GM23338 (cell line): ENCODE measurements at regions not wholly inside any gene's neighbourhood (a gene's known extent, or its start where the extent isn't known, plus 50 kb on each side); places are given as distances from the start of the nearest gene placed in this dataset.

ENCODE experiments used
- ATAC-seq: fragments of 200-7000 bp; cut with Tn5 transposase; 3 replicates; pipeline ENCODE4 v1.9.1; 2020
- DNase-seq: peaks from one replicate; pipeline ENCODE4 v3.0.0-alpha.2; 2015; ENCODE audit warnings: low spot score
- H2AFZ ChIP-seq: fragments of 200-600 bp; sonication (generic); 2 replicates; pipeline ENCODE4 v1.8.0; 2016; ENCODE audit warnings: antibody characterized with exemption, mild to moderate bottlenecking, moderate library complexity
- H3F3A ChIP-seq: fragments of 200-600 bp; sonication (generic); replicated peaks from 2 replicates; pipeline ENCODE4 v1.8.0; 2017; ENCODE audit warnings: antibody characterized with exemption, mixed run types, low read depth
- H3K27ac ChIP-seq: fragments of 200-600 bp; sonication (generic); 2 replicates; pipeline ENCODE4 v1.6.1; 2016; ENCODE audit warnings: low read depth
- H3K27me3 ChIP-seq: fragments of 200-600 bp; sonication (generic); 2 replicates; pipeline ENCODE4 v1.8.0; 2016; ENCODE audit warnings: mild to moderate bottlenecking, mixed run types, moderate library complexity; ENCODE audit not compliant: insufficient read depth
- H3K36me3 ChIP-seq: fragments of 200-600 bp; sonication (generic); 2 replicates; pipeline ENCODE4 v1.8.0; 2016; ENCODE audit warnings: mild to moderate bottlenecking; ENCODE audit not compliant: insufficient read depth
- H3K4me1 ChIP-seq: fragments of 200-600 bp; sonication (generic); 2 replicates; pipeline ENCODE4 v1.8.0; 2016; ENCODE audit warnings: mild to moderate bottlenecking, moderate library complexity; ENCODE audit not compliant: insufficient read depth
- H3K4me2 ChIP-seq: fragments of 200-600 bp; sonication (generic); 2 replicates; pipeline ENCODE4 v1.7.1; 2017; ENCODE audit warnings: mixed run types
- H3K4me3 ChIP-seq: fragments of 200-600 bp; sonication (generic); 2 replicates; pipeline ENCODE4 v1.6.1; 2016; ENCODE audit warnings: mixed run types
- H3K79me2 ChIP-seq: fragments of 200-600 bp; sonication (generic); replicated peaks from 2 replicates; pipeline ENCODE4 v1.8.0; 2017; ENCODE audit warnings: mild to moderate bottlenecking; ENCODE audit not compliant: insufficient read depth
- H3K9me2 ChIP-seq: fragments of 200-600 bp; sonication (generic); 2 replicates; pipeline ENCODE4 v1.8.0; 2017; ENCODE audit not compliant: insufficient read depth
- H4K20me1 ChIP-seq: fragments of 200-600 bp; sonication (generic); replicated peaks from 2 replicates; pipeline ENCODE4 v1.8.0; 2017; ENCODE audit warnings: mild to moderate bottlenecking; ENCODE audit not compliant: insufficient read depth
- H3K27ac Mint-ChIP-seq: 2 replicates; pipeline ENCODE4 v1.8.0; 2020; ENCODE audit warnings: inconsistent platforms, mild to moderate bottlenecking, moderate library complexity, mixed read lengths
- H3K27me3 Mint-ChIP-seq: 3 replicates; pipeline ENCODE4 v1.8.0; 2022; ENCODE audit warnings: low read depth, mild to moderate bottlenecking, moderate library complexity, mixed read lengths, inconsistent platforms; ENCODE audit not compliant: insufficient read depth, poor library complexity
- H3K36me3 Mint-ChIP-seq: 3 replicates; pipeline ENCODE4 v1.8.0; 2021; ENCODE audit warnings: low read depth, mild to moderate bottlenecking, inconsistent platforms, moderate library complexity, mixed read lengths
- H3K4me1 Mint-ChIP-seq: 3 replicates; pipeline ENCODE4 v1.8.0; 2020; ENCODE audit warnings: mild to moderate bottlenecking, inconsistent platforms, mixed read lengths
- H3K4me3 Mint-ChIP-seq: 3 replicates; pipeline ENCODE4 v1.8.0; 2021; ENCODE audit warnings: moderate library complexity, mild to moderate bottlenecking, inconsistent platforms, mixed read lengths
- H3K9me3 Mint-ChIP-seq: 3 replicates; pipeline ENCODE4 v1.8.0; 2020; ENCODE audit warnings: moderate library complexity, mild to moderate bottlenecking, inconsistent platforms, mixed read lengths
- CREB1 ChIP-seq: fragments of 250-450 bp; sonication (Bioruptor Pico); IDR thresholded peaks from 2 replicates; pipeline ENCODE4 v1.5.0; 2020; ENCODE audit warnings: low read depth, mild to moderate bottlenecking, moderate library complexity
- ETS1 ChIP-seq: IDR thresholded peaks from 2 replicates; pipeline ENCODE4 v1.6.1; 2016; ENCODE audit warnings: antibody characterized with exemption
- EZH2 ChIP-seq: fragments of 200-600 bp; sonication (generic); IDR thresholded peaks from one replicate; pipeline ENCODE4 v1.8.0; 2017; ENCODE audit warnings: antibody characterized with exemption, mild to moderate bottlenecking, low read depth; ENCODE audit not compliant: unreplicated experiment
- EZH2phosphoT487 ChIP-seq: fragments of 200-600 bp; sonication (generic); IDR thresholded peaks from one replicate; pipeline ENCODE4 v1.8.1; 2018; ENCODE audit warnings: antibody characterized with exemption; ENCODE audit not compliant: unreplicated experiment
- JUNB ChIP-seq: IDR thresholded peaks from one replicate; pipeline ENCODE4 v1.6.1; 2016; ENCODE audit warnings: antibody characterized with exemption; ENCODE audit not compliant: unreplicated experiment
- NANOG ChIP-seq: IDR thresholded peaks from 2 replicates; pipeline ENCODE4 v1.6.1; 2016; ENCODE audit warnings: antibody characterized with exemption, borderline replicate concordance
- POLR2AphosphoS5 ChIP-seq: IDR thresholded peaks from 2 replicates; pipeline ENCODE4 v1.6.1; 2016; ENCODE audit warnings: antibody characterized with exemption, low read depth
- REST ChIP-seq: IDR thresholded peaks from one replicate; pipeline ENCODE4 v1.6.1; 2018; ENCODE audit warnings: antibody characterized with exemption; ENCODE audit not compliant: unreplicated experiment
- STAT1 ChIP-seq: IDR thresholded peaks from one replicate; pipeline ENCODE4 v1.6.1; 2016; ENCODE audit warnings: antibody characterized with exemption; ENCODE audit not compliant: unreplicated experiment
- ZNF114 ChIP-seq: fragments of 250-450 bp; sonication (Bioruptor Pico); IDR thresholded peaks from 2 replicates; pipeline ENCODE4 v1.5.0; 2020; ENCODE audit warnings: mild to moderate bottlenecking, moderate library complexity
- ZNF331 ChIP-seq: fragments of 250-450 bp; sonication (Bioruptor Pico); IDR thresholded peaks from 2 replicates; pipeline ENCODE4 v1.5.0; 2020; ENCODE audit warnings: low read depth, mild to moderate bottlenecking, moderate library complexity
- ZNF462 ChIP-seq: fragments of 250-450 bp; sonication (Bioruptor Pico); IDR thresholded peaks from 2 replicates; pipeline ENCODE4 v1.5.0; 2020; ENCODE audit warnings: mild to moderate bottlenecking, moderate library complexity
- TF ChIP-seq, protein P1 (sequence below), 2 experiments: fragments of 200-600 bp in 1 of 2; sonication (generic) in 1 of 2; conservative IDR thresholded peaks; 2 replicates each; pipeline versions ENCODE4 v1.5.1 to v1.6.1; 2016 to 2017; ENCODE audit warnings: antibody characterized with exemption in 2 of 2, low read depth in 2 of 2, mild to moderate bottlenecking in 2 of 2, moderate library complexity in 1 of 2

GRCh38 chr13:50513300-50513877 is 330.1 kb downstream of the DLEU7 start:
- Mint-ChIP-seq H3K4me3 (no peak overlapping the region), H3K27ac (no peak overlapping the region), H3K27me3 (peaks cover 5% of the 10 kb centered on the region), H3K36me3 (peaks cover 10% of the 10 kb centered on the region), H3K9me3 (peaks cover 16% of the 10 kb centered on the region), H3K4me1 (peaks cover 5% of the 10 kb centered on the region; the same call in 1 of the 3 replicates)
- Histone ChIP-seq H3K4me1 (no peaks in the 10 kb centered on the region; the same call in 1 of the 2 replicates), H3K27ac (no peak overlapping the region), H3K79me2 (no peaks in the 10 kb centered on the region), H3K4me3 (no peak overlapping the region), H3K36me3 (no peaks in the 10 kb centered on the region), H3K9me2 (no peaks in the 10 kb centered on the region), H2AFZ (no peak overlapping the region), H4K20me1 (no peaks in the 10 kb centered on the region), H3K27me3 (no peaks in the 10 kb centered on the region), H3F3A (no peaks in the 10 kb centered on the region), H3K4me2 (no peak overlapping the region)
- ATAC-seq, result no peak
- DNase-seq, result no peak
- no peak for TF ChIP-seq ZNF331 (CRISPR knock-in tag)
- TF ChIP-seq CREB1 (CRISPR knock-in tag), result no peak
- TF ChIP-seq EZH2, result no peak
- no peak for TF ChIP-seq JUNB
- TF ChIP-seq NANOG, result no peak
- TF ChIP-seq, protein P1, sequence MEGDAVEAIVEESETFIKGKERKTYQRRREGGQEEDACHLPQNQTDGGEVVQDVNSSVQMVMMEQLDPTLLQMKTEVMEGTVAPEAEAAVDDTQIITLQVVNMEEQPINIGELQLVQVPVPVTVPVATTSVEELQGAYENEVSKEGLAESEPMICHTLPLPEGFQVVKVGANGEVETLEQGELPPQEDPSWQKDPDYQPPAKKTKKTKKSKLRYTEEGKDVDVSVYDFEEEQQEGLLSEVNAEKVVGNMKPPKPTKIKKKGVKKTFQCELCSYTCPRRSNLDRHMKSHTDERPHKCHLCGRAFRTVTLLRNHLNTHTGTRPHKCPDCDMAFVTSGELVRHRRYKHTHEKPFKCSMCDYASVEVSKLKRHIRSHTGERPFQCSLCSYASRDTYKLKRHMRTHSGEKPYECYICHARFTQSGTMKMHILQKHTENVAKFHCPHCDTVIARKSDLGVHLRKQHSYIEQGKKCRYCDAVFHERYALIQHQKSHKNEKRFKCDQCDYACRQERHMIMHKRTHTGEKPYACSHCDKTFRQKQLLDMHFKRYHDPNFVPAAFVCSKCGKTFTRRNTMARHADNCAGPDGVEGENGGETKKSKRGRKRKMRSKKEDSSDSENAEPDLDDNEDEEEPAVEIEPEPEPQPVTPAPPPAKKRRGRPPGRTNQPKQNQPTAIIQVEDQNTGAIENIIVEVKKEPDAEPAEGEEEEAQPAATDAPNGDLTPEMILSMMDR (conservative IDR thresholded peaks at IDR 0.05; ENCODE audit: low read depth in 2 of 2), result no peak
- no peak for TF ChIP-seq REST
- TF ChIP-seq ETS1, result no peak
- TF ChIP-seq EZH2phosphoT487, result no peak
- no peak for TF ChIP-seq STAT1
- TF ChIP-seq POLR2AphosphoS5, result no peak
- TF ChIP-seq ZNF462 (CRISPR knock-in tag), result no peak
- no peak for TF ChIP-seq ZNF114 (CRISPR knock-in tag)
